ENCODE measurements at regions not wholly inside any gene's neighbourhood (a gene's known extent, or its start where the extent isn't known, plus 50 kb on each side); places are given as distances from the start of the nearest gene placed in this dataset.

GRCh38 chrX:20364238-20364637 is 97.5 kb upstream of the RPS6KA3 start:
- no peak for DNase-seq

GRCh38 chrX:20363275-20363674 is 96.6 kb upstream of the RPS6KA3 start:
- DNase-seq = no peak

- peak; percentile 45 for DNase-seq
These were observed 95.9 kb upstream of the RPS6KA3 start for GRCh38 chrX:20362268-20363267.

GRCh38 chrX:20361890-20362262 is 95.2 kb upstream of the RPS6KA3 start:
- DNase-seq = no peak

GRCh38 chrX:20361081-20361889 is 94.6 kb upstream of the RPS6KA3 start:
- no peak for DNase-seq

- DNase-seq = no peak
These were observed 88.5 kb upstream of the RPS6KA3 start for GRCh38 chrX:20355187-20355586.

GRCh38 chrX:20354505-20354904 is 87.8 kb upstream of the RPS6KA3 start:
- no peak for DNase-seq

GRCh38 chrX:20352935-20353336 is 86.2 kb upstream of the RPS6KA3 start:
- DNase-seq = no peak

- DNase-seq = no peak
These were observed 85.8 kb upstream of the RPS6KA3 start for GRCh38 chrX:20352504-20352903.

- peak; percentile 68 for DNase-seq
These were observed 83.9 kb upstream of the RPS6KA3 start for GRCh38 chrX:20350596-20350995.

- no peak for DNase-seq
These were observed 81.4 kb upstream of the RPS6KA3 start for GRCh38 chrX:20348139-20348538.

GRCh38 chrX:20347481-20347880 is 80.8 kb upstream of the RPS6KA3 start:
- no peak for DNase-seq

- DNase-seq = no peak
These were observed 67.0 kb upstream of the RPS6KA3 start for GRCh38 chrX:20333672-20334071.

GRCh38 chrX:20330545-20330944 is 63.8 kb upstream of the RPS6KA3 start:
- DNase-seq = no peak

- no peak for DNase-seq
These were observed 62.7 kb upstream of the RPS6KA3 start for GRCh38 chrX:20329435-20329834.

- no peak for DNase-seq
These were observed 59.2 kb upstream of the RPS6KA3 start for GRCh38 chrX:20325786-20326388.

- DNase-seq = no peak
These were observed 56.2 kb upstream of the RPS6KA3 start for GRCh38 chrX:20322887-20323286.

- peak; percentile 41 for DNase-seq
These were observed 53.9 kb upstream of the RPS6KA3 start for GRCh38 chrX:20320461-20321159.

GRCh38 chrX:20319054-20319453 is 52.3 kb upstream of the RPS6KA3 start:
- DNase-seq = no peak

GRCh38 chrX:20317873-20318272 is 51.2 kb upstream of the RPS6KA3 start:
- DNase-seq = no peak

All from hematopoietic multipotent progenitor cell treated with erythropoietin and hydrocortisone succinate and interleukin-3 and kit ligand, for 4 days (in vitro differentiated cells).